IMR-90 (cell line): ENCODE measurements at regions not wholly inside any gene's neighbourhood (a gene's known extent, or its start where the extent isn't known, plus 50 kb on each side); places are given as distances from the start of the nearest gene placed in this dataset.

ENCODE experiments used
- ATAC-seq: fragments of 200-7000 bp; cut with Tn5 transposase; 2 replicates; pipeline ENCODE4 v1.9.1; 2020; ENCODE audit warnings: low read depth, mild to moderate bottlenecking, moderate library complexity
- BruUV-seq: library from RNA; stranded (reverse); fragments of 400-500 nt; replicated peaks from 2 replicates; lab custom pipeline; 2021; lab: Mats Ljungman, UMichigan
- CTCF ChIA-PET: fragments of 300-600 bp; formaldehyde crosslinking; extraction: SDS; loops from one replicate; lab custom pipeline; 2021; ENCODE audit warnings: antibody characterized with exemption; lab: Yijun Ruan, JAX
- POLR2A ChIA-PET: fragments of 300-600 bp; sonication (Branson Sonifier 250); formaldehyde crosslinking; loops from one replicate; lab custom pipeline; 2022; ENCODE audit warnings: antibody characterized with exemption; ENCODE audit not compliant: unreplicated experiment; lab: Charles Lee
- DNase-seq: peaks from one replicate; pipeline ENCODE4 v3.0.0; 2013
- H2AFZ ChIP-seq: replicated peaks from 2 replicates; pipeline ENCODE3; 2013; ENCODE audit warnings: low read length, mild to moderate bottlenecking; ENCODE audit not compliant: poor library complexity
- H2AK5ac ChIP-seq: 2 replicates; pipeline ENCODE4 v1.6.1; 2013; ENCODE audit warnings: low read depth, low read length, inconsistent platforms
- H2AK9ac ChIP-seq: replicated peaks from 2 replicates; pipeline ENCODE3; 2013; ENCODE audit warnings: mild to moderate bottlenecking, low read depth, low read length, moderate library complexity; ENCODE audit not compliant: poor library complexity
- H2BK120ac ChIP-seq: 2 replicates; pipeline ENCODE4 v1.6.1; 2013; ENCODE audit warnings: low read depth, low read length, inconsistent platforms
- H2BK15ac ChIP-seq: 3 replicates; pipeline ENCODE4 v1.6.1; 2013; ENCODE audit warnings: low read depth, low read length, inconsistent platforms
- H2BK20ac ChIP-seq: 2 replicates; pipeline ENCODE4 v1.6.1; 2013; ENCODE audit warnings: low read depth, mild to moderate bottlenecking, inconsistent platforms, low read length, moderate library complexity
- H2BK5ac ChIP-seq: 2 replicates; pipeline ENCODE4 v1.6.1; 2013; ENCODE audit warnings: mild to moderate bottlenecking, low read depth, low read length, inconsistent platforms; ENCODE audit not compliant: poor library complexity, severe bottlenecking
- H3K14ac ChIP-seq: replicated peaks from 2 replicates; pipeline ENCODE4 v1.6.1; 2013; ENCODE audit warnings: low read depth, low read length, inconsistent platforms
- H3K18ac ChIP-seq: 2 replicates; pipeline ENCODE4 v1.6.1; 2013; ENCODE audit warnings: low read depth, low read length, control low read depth
- H3K23ac ChIP-seq: 2 replicates; pipeline ENCODE4 v1.6.1; 2013; ENCODE audit warnings: low read depth, low read length, inconsistent platforms
- H3K27ac ChIP-seq: 2 replicates; pipeline ENCODE4 v1.5.1; 2013; ENCODE audit warnings: mild to moderate bottlenecking, control low read depth, low read length; ENCODE audit not compliant: insufficient read depth
- H3K27me3 ChIP-seq: 2 replicates; pipeline ENCODE4 v1.6.1; 2013; ENCODE audit warnings: low read length; ENCODE audit not compliant: control insufficient read depth, insufficient read depth
- H3K36me3 ChIP-seq: 2 replicates; pipeline ENCODE4 v1.6.1; 2013; ENCODE audit warnings: low read length, mixed read lengths; ENCODE audit not compliant: control insufficient read depth, insufficient read depth
- H3K4ac ChIP-seq: 2 replicates; pipeline ENCODE4 v1.6.1; 2013; ENCODE audit warnings: low read depth, low read length, inconsistent platforms
- H3K4me1 ChIP-seq: 2 replicates; pipeline ENCODE4 v1.6.1; 2013; ENCODE audit warnings: low read length, mixed read lengths; ENCODE audit not compliant: control insufficient read depth, insufficient read depth
- H3K4me2 ChIP-seq: 2 replicates; pipeline ENCODE4 v1.6.1; 2013; ENCODE audit warnings: low read depth, mild to moderate bottlenecking, control low read depth, low read length, moderate library complexity
- H3K4me3 ChIP-seq: 2 replicates; pipeline ENCODE4 v1.5.1; 2013; ENCODE audit warnings: low read depth, mild to moderate bottlenecking, control low read depth, low read length, moderate library complexity; ENCODE audit not compliant: insufficient read depth
- H3K56ac ChIP-seq: 2 replicates; pipeline ENCODE4 v1.6.1; 2013; ENCODE audit warnings: low read length, inconsistent platforms; ENCODE audit not compliant: insufficient read depth; ENCODE audit errors: extremely low read depth
- H3K79me1 ChIP-seq, 2 experiments: 2 replicates each; pipeline ENCODE4 v1.6.1; 2013; ENCODE audit warnings: low read length in 2 of 2, inconsistent platforms in 1 of 2, low read depth in 1 of 2
- H3K9ac ChIP-seq: 2 replicates; pipeline ENCODE4 v1.6.1; 2013; ENCODE audit warnings: low read depth, low read length, control low read depth
- H3K9me1 ChIP-seq: 2 replicates; pipeline ENCODE4 v1.6.1; 2013; ENCODE audit warnings: low read length, inconsistent platforms; ENCODE audit not compliant: insufficient read depth
- H3K9me3 ChIP-seq: 2 replicates; pipeline ENCODE4 v1.6.1; 2013; ENCODE audit warnings: low read length; ENCODE audit not compliant: control insufficient read depth, insufficient read depth
- H4K20me1 ChIP-seq: 2 replicates; pipeline ENCODE4 v1.6.1; 2013; ENCODE audit warnings: low read length, inconsistent platforms; ENCODE audit not compliant: insufficient read depth
- H4K5ac ChIP-seq: 2 replicates; pipeline ENCODE4 v1.6.1; 2013; ENCODE audit warnings: mild to moderate bottlenecking, low read depth, low read length, control low read depth
- H4K8ac ChIP-seq, 2 experiments: 2 replicates each; pipeline ENCODE4 v1.6.1; 2013; ENCODE audit warnings: low read depth in 2 of 2, low read length in 2 of 2, control low read depth in 1 of 2, inconsistent platforms in 1 of 2
- H4K91ac ChIP-seq: 2 replicates; pipeline ENCODE4 v1.6.1; 2013; ENCODE audit warnings: low read depth, low read length, inconsistent platforms; ENCODE audit not compliant: insufficient read depth
- BHLHE40 ChIP-seq: fragments of 150-350 bp; IDR thresholded peaks from 2 replicates; pipeline ENCODE4 v1.6.1; 2016; ENCODE audit warnings: mild to moderate bottlenecking, low read depth, low read length
- CEBPB ChIP-seq: IDR thresholded peaks from 2 replicates; pipeline ENCODE4 v1.6.1; 2012; ENCODE audit warnings: low read depth, low read length, improper control_type of control experiment
- CHD1 ChIP-seq: IDR thresholded peaks from 2 replicates; pipeline ENCODE4 v1.6.1; 2012; ENCODE audit warnings: low read depth, low read length, improper control_type of control experiment
- FOS ChIP-seq: fragments of 150-350 bp; IDR thresholded peaks from 2 replicates; pipeline ENCODE4 v1.6.1; 2016; ENCODE audit warnings: low read depth, low read length
- MAFK ChIP-seq: IDR thresholded peaks from 2 replicates; pipeline ENCODE4 v1.6.1; 2012; ENCODE audit warnings: low read depth, low read length, improper control_type of control experiment
- MAZ ChIP-seq: IDR thresholded peaks from 2 replicates; pipeline ENCODE4 v1.6.1; 2012; ENCODE audit warnings: low read depth, mild to moderate bottlenecking, low read length, improper control_type of control experiment, moderate library complexity, borderline replicate concordance
- MXI1 ChIP-seq: IDR thresholded peaks from 2 replicates; pipeline ENCODE4 v1.6.1; 2012; ENCODE audit warnings: low read depth, mild to moderate bottlenecking, low read length, moderate library complexity, borderline replicate concordance
- NFE2L2 ChIP-seq: fragments of 150-350 bp; IDR thresholded peaks from 2 replicates; pipeline ENCODE4 v1.6.1; 2016; ENCODE audit warnings: low read depth, mild to moderate bottlenecking, low read length
- POLR2A ChIP-seq: IDR thresholded peaks from 2 replicates; pipeline ENCODE4 v1.6.1; 2012; ENCODE audit warnings: mild to moderate bottlenecking, low read depth, low read length
- RAD21 ChIP-seq: IDR thresholded peaks from 2 replicates; pipeline ENCODE4 v1.6.1; 2012; ENCODE audit warnings: low read length, improper control_type of control experiment
- RCOR1 ChIP-seq: IDR thresholded peaks from 2 replicates; pipeline ENCODE4 v1.6.1; 2012; ENCODE audit warnings: mild to moderate bottlenecking, low read length, improper control_type of control experiment; ENCODE audit not compliant: insufficient replicate concordance
- RFX5 ChIP-seq: IDR thresholded peaks from 2 replicates; pipeline ENCODE4 v1.8.0; 2012; ENCODE audit warnings: low read depth, mild to moderate bottlenecking, low read length, moderate library complexity
- SMC3 ChIP-seq: fragments of 150-350 bp; IDR thresholded peaks from 2 replicates; pipeline ENCODE4 v1.6.1; 2016; ENCODE audit warnings: low read depth, mild to moderate bottlenecking, antibody characterized with exemption, low read length, moderate library complexity
- WGBS, 2 experiments: methylation state at CpG; one replicate each; pipeline versions ENCODE4 v1.1.5 to v1.1.7; 2013; ENCODE audit warnings: missing lambda C conversion rate in 2 of 2; ENCODE audit not compliant: insufficient read length in 1 of 2; ENCODE audit errors: extremely low coverage in 2 of 2; 5-methylcytosine and 5-hydroxymethylcytosine counted together
- dilution Hi-C: fragments of 300-500 bp; cut with HindIII; formaldehyde crosslinking; loops from one replicate; pipeline ENCODE4 v1.14.3; 2018; ENCODE audit warnings: low sequenced_read_pairs; ENCODE audit not compliant: unreplicated experiment
- in situ Hi-C: fragments of 300-500 bp; cut with MboI; formaldehyde crosslinking; loops from 3 replicates; pipeline ENCODE4 v1.14.3; 2019; ENCODE audit warnings: low sequenced_read_pairs, inconsistent platforms, mixed read lengths
- intact Hi-C: fragments of 100-400 bp; cut with micrococcal nuclease; formaldehyde crosslinking; loops from 2 replicates; pipeline ENCODE4 v1.10.0; 2022
- TF ChIP-seq, protein P1 (sequence below): conservative IDR thresholded peaks from 2 replicates; pipeline ENCODE4 v1.5.1; 2012; ENCODE audit warnings: mild to moderate bottlenecking, low read depth, low read length, improper control_type of control experiment
- TF ChIP-seq, protein P2 (sequence below): fragments of 150-350 bp; IDR thresholded peaks from 2 replicates; pipeline ENCODE4 v1.6.1; 2016; ENCODE audit warnings: low read depth, mild to moderate bottlenecking, low read length, moderate library complexity, borderline replicate concordance
- TF ChIP-seq, protein P3 (sequence below): fragments of 150-350 bp; IDR thresholded peaks from 2 replicates; pipeline ENCODE4 v1.6.1; 2017; ENCODE audit warnings: mild to moderate bottlenecking, antibody characterized with exemption, low read length, low read depth

GRCh38 chr11:11182261-11182660 is 170.8 kb downstream of the CSNK2A3 start:
- ChIA-PET POLR2A (no interaction called here), CTCF (no interaction called here)
- Histone ChIP-seq H2BK20ac (no peak overlapping the region), H2BK15ac (no peak overlapping the region), H3K4me1 (0 out of 2 replicates have a peak, but pooled peaks cover 1% of the 10 kb centered on the region), H3K9ac (no peak overlapping the region), H4K8ac (no peak overlapping the region), H3K23ac (no peak overlapping the region), H3K4me3 (no peak overlapping the region), H2AK5ac (no peak overlapping the region), H3K79me1 (no peaks in the 10 kb centered on the region), H2AK9ac (no peak overlapping the region), H3K9me1 (no peaks in the 10 kb centered on the region), H3K27me3 (peaks cover 18% of the 10 kb centered on the region), H4K5ac (no peak overlapping the region), H3K4ac (no peak overlapping the region), H4K91ac (no peak overlapping the region), H3K56ac (no peak overlapping the region), H3K27ac (no peak overlapping the region), H3K36me3 (no peaks in the 10 kb centered on the region), H3K14ac (no peak overlapping the region), H2BK5ac (no peak overlapping the region), H3K4me2 (no peak overlapping the region), H4K20me1 (no peaks in the 10 kb centered on the region), H3K9me3 (no peaks in the 10 kb centered on the region), H3K18ac (no peak overlapping the region), H2AFZ (no peak overlapping the region), H2BK120ac (no peak overlapping the region)
- no peak for ATAC-seq
- 60% methylated on average over 3 of the region's 14 CpGs; no CpG with 5 or more reads in 1 of the 2 experiments for WGBS, 2 experiments
- intact Hi-C loops (no loop called here), dilution Hi-C loops (no loop called here), in situ Hi-C loops (no loop called here)
- DNase-seq, result no peak
- no TSS peak for BruUV-seq
- no peak for TF ChIP-seq RCOR1
- TF ChIP-seq CHD1, result no peak
- no peak for TF ChIP-seq POLR2A
- no peak for TF ChIP-seq RAD21
- TF ChIP-seq MAFK, result no peak
- TF ChIP-seq CEBPB, result no peak
- no peak for TF ChIP-seq NFE2L2
- TF ChIP-seq RFX5, result no peak
- no peak for TF ChIP-seq BHLHE40
- TF ChIP-seq MXI1, result no peak
- TF ChIP-seq, protein P1, sequence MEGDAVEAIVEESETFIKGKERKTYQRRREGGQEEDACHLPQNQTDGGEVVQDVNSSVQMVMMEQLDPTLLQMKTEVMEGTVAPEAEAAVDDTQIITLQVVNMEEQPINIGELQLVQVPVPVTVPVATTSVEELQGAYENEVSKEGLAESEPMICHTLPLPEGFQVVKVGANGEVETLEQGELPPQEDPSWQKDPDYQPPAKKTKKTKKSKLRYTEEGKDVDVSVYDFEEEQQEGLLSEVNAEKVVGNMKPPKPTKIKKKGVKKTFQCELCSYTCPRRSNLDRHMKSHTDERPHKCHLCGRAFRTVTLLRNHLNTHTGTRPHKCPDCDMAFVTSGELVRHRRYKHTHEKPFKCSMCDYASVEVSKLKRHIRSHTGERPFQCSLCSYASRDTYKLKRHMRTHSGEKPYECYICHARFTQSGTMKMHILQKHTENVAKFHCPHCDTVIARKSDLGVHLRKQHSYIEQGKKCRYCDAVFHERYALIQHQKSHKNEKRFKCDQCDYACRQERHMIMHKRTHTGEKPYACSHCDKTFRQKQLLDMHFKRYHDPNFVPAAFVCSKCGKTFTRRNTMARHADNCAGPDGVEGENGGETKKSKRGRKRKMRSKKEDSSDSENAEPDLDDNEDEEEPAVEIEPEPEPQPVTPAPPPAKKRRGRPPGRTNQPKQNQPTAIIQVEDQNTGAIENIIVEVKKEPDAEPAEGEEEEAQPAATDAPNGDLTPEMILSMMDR, result no peak
- TF ChIP-seq, protein P2, sequence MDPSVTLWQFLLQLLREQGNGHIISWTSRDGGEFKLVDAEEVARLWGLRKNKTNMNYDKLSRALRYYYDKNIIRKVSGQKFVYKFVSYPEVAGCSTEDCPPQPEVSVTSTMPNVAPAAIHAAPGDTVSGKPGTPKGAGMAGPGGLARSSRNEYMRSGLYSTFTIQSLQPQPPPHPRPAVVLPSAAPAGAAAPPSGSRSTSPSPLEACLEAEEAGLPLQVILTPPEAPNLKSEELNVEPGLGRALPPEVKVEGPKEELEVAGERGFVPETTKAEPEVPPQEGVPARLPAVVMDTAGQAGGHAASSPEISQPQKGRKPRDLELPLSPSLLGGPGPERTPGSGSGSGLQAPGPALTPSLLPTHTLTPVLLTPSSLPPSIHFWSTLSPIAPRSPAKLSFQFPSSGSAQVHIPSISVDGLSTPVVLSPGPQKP, result no peak
- TF ChIP-seq SMC3, result no peak
- TF ChIP-seq, protein P3, sequence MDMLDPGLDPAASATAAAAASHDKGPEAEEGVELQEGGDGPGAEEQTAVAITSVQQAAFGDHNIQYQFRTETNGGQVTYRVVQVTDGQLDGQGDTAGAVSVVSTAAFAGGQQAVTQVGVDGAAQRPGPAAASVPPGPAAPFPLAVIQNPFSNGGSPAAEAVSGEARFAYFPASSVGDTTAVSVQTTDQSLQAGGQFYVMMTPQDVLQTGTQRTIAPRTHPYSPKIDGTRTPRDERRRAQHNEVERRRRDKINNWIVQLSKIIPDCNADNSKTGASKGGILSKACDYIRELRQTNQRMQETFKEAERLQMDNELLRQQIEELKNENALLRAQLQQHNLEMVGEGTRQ, result no peak
- TF ChIP-seq MAZ, result no peak
- TF ChIP-seq FOS, result no peak
